ENCODE measurements at regions not wholly inside any gene's neighbourhood (a gene's known extent, or its start where the extent isn't known, plus 50 kb on each side); places are given as distances from the start of the nearest gene placed in this dataset.

DNA sequence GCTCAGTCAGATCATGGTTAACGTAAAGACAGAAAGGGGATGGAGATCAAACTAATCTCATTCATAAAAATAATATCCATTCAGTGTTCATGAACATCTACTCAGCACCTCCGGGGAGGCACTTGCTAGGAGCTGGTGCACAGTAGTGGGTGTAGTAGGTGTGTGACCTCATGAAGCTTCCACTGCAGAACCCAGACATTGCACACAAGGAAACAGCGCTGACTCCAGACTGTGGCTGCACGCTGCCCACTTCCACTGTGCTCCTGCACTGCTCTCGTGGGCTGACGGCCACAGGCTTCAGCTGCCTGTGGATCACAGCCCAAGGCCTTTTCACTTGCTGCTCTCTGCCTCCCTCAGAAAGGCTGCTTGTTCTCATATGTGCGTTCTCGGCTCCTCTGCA, 214.4 kb upstream of the ZNF507 start:
- TF ChIP-seq, protein P1, sequence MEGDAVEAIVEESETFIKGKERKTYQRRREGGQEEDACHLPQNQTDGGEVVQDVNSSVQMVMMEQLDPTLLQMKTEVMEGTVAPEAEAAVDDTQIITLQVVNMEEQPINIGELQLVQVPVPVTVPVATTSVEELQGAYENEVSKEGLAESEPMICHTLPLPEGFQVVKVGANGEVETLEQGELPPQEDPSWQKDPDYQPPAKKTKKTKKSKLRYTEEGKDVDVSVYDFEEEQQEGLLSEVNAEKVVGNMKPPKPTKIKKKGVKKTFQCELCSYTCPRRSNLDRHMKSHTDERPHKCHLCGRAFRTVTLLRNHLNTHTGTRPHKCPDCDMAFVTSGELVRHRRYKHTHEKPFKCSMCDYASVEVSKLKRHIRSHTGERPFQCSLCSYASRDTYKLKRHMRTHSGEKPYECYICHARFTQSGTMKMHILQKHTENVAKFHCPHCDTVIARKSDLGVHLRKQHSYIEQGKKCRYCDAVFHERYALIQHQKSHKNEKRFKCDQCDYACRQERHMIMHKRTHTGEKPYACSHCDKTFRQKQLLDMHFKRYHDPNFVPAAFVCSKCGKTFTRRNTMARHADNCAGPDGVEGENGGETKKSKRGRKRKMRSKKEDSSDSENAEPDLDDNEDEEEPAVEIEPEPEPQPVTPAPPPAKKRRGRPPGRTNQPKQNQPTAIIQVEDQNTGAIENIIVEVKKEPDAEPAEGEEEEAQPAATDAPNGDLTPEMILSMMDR (IDR thresholded peaks at IDR 0.05) = no peak
- no peak for TF ChIP-seq POLR2A (IDR thresholded peaks at IDR 0.05)
- no peak for TF ChIP-seq POLR2AphosphoS5 (IDR thresholded peaks at IDR 0.05)

Measured in transverse colon (tissue), 4 donors.